ENCODE measurements at regions not wholly inside any gene's neighbourhood (a gene's known extent, or its start where the extent isn't known, plus 50 kb on each side); places are given as distances from the start of the nearest gene placed in this dataset.

GRCh38 chr12:25755136-25755970 is 202.3 kb upstream of the LMNTD1 start:
- no peak for DNase-seq (ENCODE audit: low read depth in 2 of 2)

- no peak for DNase-seq (ENCODE audit: low read depth in 2 of 2)
Measured at GRCh38 chr12:25755971-25756260, 202.6 kb upstream of the RASSF8 start.

- no peak for DNase-seq (ENCODE audit: low read depth in 2 of 2)
Measured at GRCh38 chr12:25757037-25757665, 201.3 kb upstream of the RASSF8 start.

- no peak for DNase-seq (ENCODE audit: low read depth in 2 of 2)
Measured at GRCh38 chr12:25759752-25760151, 198.7 kb upstream of the RASSF8 start.

GRCh38 chr12:25761356-25761755 is 197.1 kb upstream of the RASSF8 start:
- no peak for DNase-seq (ENCODE audit: low read depth in 2 of 2)

- no peak for DNase-seq (ENCODE audit: low read depth in 2 of 2)
Measured at GRCh38 chr12:25764409-25764808, 194.1 kb upstream of the RASSF8 start.

- DNase-seq (ENCODE audit: low read depth in 2 of 2) = no peak
Measured at GRCh38 chr12:25764892-25765291, 193.6 kb upstream of the RASSF8 start.

- no peak for DNase-seq (ENCODE audit: low read depth in 2 of 2)
Measured at GRCh38 chr12:25767606-25768005, 190.9 kb upstream of the RASSF8 start.

GRCh38 chr12:25768151-25768550 is 190.3 kb upstream of the RASSF8 start:
- no peak for DNase-seq (ENCODE audit: low read depth in 2 of 2)

GRCh38 chr12:25769082-25769945 is 189.2 kb upstream of the RASSF8 start:
- no peak for DNase-seq (ENCODE audit: low read depth in 2 of 2)

GRCh38 chr12:25771041-25771440 is 187.4 kb upstream of the RASSF8 start:
- DNase-seq (ENCODE audit: low read depth in 2 of 2) = no peak

GRCh38 chr12:25771476-25771875 is 187.0 kb upstream of the RASSF8 start:
- DNase-seq (ENCODE audit: low read depth in 2 of 2) = no peak

- no peak for DNase-seq (ENCODE audit: low read depth in 2 of 2)
Measured at GRCh38 chr12:25775968-25776367, 182.5 kb upstream of the RASSF8 start.

GRCh38 chr12:25780771-25781170 is 177.7 kb upstream of the RASSF8 start:
- DNase-seq (ENCODE audit: low read depth in 2 of 2) = no peak

GRCh38 chr12:25781232-25781631 is 177.2 kb upstream of the RASSF8 start:
- no peak for DNase-seq (ENCODE audit: low read depth in 2 of 2)

- DNase-seq (ENCODE audit: low read depth in 2 of 2) = no peak
Measured at GRCh38 chr12:25783566-25783965, 174.9 kb upstream of the RASSF8 start.

- DNase-seq (ENCODE audit: low read depth in 2 of 2) = no peak
Measured at GRCh38 chr12:25784669-25785068, 173.8 kb upstream of the RASSF8 start.

- DNase-seq (ENCODE audit: low read depth in 2 of 2) = no peak
Measured at GRCh38 chr12:25785134-25785533, 173.3 kb upstream of the RASSF8 start.

GRCh38 chr12:25787701-25788100 is 170.8 kb upstream of the RASSF8 start:
- no peak for DNase-seq (ENCODE audit: low read depth in 2 of 2)

GRCh38 chr12:25788707-25789442 is 169.6 kb upstream of the RASSF8 start:
- DNase-seq (ENCODE audit: low read depth in 2 of 2) = no peak

GRCh38 chr12:25789541-25789944 is 168.9 kb upstream of the RASSF8 start:
- DNase-seq (ENCODE audit: low read depth in 2 of 2) = no peak

- no peak for DNase-seq (ENCODE audit: low read depth in 2 of 2)
Measured at GRCh38 chr12:25792031-25792430, 166.5 kb upstream of the RASSF8 start.
